HG03558 (cell line): ENCODE measurements at regions not wholly inside any gene's neighbourhood (a gene's known extent, or its start where the extent isn't known, plus 50 kb on each side); places are given as distances from the start of the nearest gene placed in this dataset.

Experiments
- ATAC-seq: cut with Tn5 transposase; IDR thresholded peaks from one replicate; pipeline ENCODE4 v1.9.1; 2021; ENCODE audit warnings: moderate number of reproducible peaks; ENCODE audit not compliant: unreplicated experiment; ENCODE audit errors: extremely low read depth

- no peak for ATAC-seq
Observed at GRCh38 chr10:44326474-44327030, 58.3 kb downstream of the CXCL12 start.

GRCh38 chr10:44325596-44326307, 59.1 kb downstream of the CXCL12 start:
- no peak for ATAC-seq

- no peak for ATAC-seq
Observed at GRCh38 chr10:44325157-44325556, 59.7 kb downstream of the CXCL12 start.

GRCh38 chr10:44323838-44324237, 61.1 kb downstream of the CXCL12 start:
- no peak for ATAC-seq

GRCh38 chr10:44322137-44322536, 62.8 kb downstream of the CXCL12 start:
- no peak for ATAC-seq

- ATAC-seq: no peak
Observed at GRCh38 chr10:44320756-44321155, 64.1 kb downstream of the CXCL12 start.

GRCh38 chr10:44317856-44318255, 67.0 kb downstream of the CXCL12 start:
- ATAC-seq: no peak

GRCh38 chr10:44316922-44317215, 68.0 kb downstream of the CXCL12 start:
- ATAC-seq: no peak

GRCh38 chr10:44316187-44316921, 68.5 kb downstream of the CXCL12 start:
- ATAC-seq: no peak

GRCh38 chr10:44314802-44315460, 70.0 kb downstream of the CXCL12 start:
- ATAC-seq: no peak

- no peak for ATAC-seq
Observed at GRCh38 chr10:44313761-44314165, 71.1 kb downstream of the CXCL12 start.

- ATAC-seq: no peak
Observed at GRCh38 chr10:44312401-44312800, 72.5 kb downstream of the CXCL12 start.

- no peak for ATAC-seq
Observed at GRCh38 chr10:44311563-44312051, 73.3 kb downstream of the CXCL12 start.

GRCh38 chr10:44310762-44311562, 73.9 kb downstream of the CXCL12 start:
- ATAC-seq: peak; percentile 67

- no peak for ATAC-seq
Observed at GRCh38 chr10:44309939-44310761, 74.7 kb downstream of the CXCL12 start.

GRCh38 chr10:44309361-44309760, 75.5 kb downstream of the CXCL12 start:
- ATAC-seq: no peak

- ATAC-seq: no peak
Observed at GRCh38 chr10:44308935-44309334, 76.0 kb downstream of the CXCL12 start.

GRCh38 chr10:44307691-44308090, 77.2 kb downstream of the CXCL12 start:
- no peak for ATAC-seq

GRCh38 chr10:44306762-44307161, 78.1 kb downstream of the CXCL12 start:
- ATAC-seq: no peak
